GM12801 (cell line): ENCODE measurements at regions not wholly inside any gene's neighbourhood (a gene's known extent, or its start where the extent isn't known, plus 50 kb on each side); places are given as distances from the start of the nearest gene placed in this dataset.

Experiments
- TF ChIP-seq, protein P1 (sequence below): IDR thresholded peaks from one replicate; pipeline ENCODE4 v1.5.1; 2011; ENCODE audit warnings: control low read depth; ENCODE audit not compliant: insufficient read length; ENCODE audit errors: extremely low read depth

DNA sequence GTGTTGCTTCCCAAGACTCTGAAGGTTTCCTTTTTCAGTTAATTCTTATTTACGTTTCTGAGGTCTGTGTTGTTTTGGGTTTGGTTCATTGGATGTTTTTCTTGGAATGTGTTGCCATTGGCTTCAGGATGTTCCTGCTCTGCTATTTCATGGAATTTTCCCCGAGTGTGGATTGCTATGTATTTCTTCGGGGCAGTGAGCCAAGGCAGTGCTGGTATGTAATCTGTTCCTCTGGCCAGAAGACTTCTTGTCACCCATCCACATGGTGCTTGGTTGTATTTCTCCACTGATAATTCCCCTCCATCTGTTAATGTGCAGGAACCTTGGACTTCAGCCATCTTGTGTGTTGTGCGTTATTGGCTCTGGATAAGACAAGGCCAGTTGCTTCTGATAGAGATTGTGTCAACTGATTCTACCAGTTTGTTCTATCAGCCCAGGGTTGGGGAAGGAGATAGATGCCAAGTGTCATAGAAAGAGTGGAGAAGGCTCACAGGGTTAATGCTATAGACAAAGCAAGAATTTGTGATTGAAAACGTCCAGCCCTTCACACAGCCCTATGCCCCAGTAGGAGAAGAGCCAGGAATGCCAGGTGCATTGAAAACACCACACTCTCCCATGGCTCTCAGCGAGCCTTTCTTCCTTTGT, 505.2 kb downstream of the PLPP3 start:
- TF ChIP-seq, protein P1, sequence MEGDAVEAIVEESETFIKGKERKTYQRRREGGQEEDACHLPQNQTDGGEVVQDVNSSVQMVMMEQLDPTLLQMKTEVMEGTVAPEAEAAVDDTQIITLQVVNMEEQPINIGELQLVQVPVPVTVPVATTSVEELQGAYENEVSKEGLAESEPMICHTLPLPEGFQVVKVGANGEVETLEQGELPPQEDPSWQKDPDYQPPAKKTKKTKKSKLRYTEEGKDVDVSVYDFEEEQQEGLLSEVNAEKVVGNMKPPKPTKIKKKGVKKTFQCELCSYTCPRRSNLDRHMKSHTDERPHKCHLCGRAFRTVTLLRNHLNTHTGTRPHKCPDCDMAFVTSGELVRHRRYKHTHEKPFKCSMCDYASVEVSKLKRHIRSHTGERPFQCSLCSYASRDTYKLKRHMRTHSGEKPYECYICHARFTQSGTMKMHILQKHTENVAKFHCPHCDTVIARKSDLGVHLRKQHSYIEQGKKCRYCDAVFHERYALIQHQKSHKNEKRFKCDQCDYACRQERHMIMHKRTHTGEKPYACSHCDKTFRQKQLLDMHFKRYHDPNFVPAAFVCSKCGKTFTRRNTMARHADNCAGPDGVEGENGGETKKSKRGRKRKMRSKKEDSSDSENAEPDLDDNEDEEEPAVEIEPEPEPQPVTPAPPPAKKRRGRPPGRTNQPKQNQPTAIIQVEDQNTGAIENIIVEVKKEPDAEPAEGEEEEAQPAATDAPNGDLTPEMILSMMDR: no peak

DNA sequence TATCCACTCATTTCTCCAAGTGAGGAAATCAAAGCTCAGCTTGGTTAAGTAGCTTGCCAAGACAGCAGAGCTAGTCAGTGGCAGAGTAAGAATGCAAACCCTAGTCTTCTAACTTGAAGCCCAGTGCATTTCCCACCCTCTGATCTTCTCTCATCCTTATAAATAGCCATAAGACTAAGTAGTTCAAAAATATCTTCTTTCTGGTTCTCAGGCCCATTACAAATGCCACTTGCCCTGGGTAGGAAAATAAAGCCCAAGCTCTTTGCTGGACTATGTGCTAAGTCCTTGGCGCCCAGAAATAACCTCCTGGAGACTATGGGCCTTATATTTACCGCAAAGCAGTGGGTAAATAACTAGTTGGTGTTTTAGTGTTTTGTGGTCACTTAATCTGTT, 505.8 kb downstream of the PLPP3 start:
- TF ChIP-seq, protein P1: no peak

DNA sequence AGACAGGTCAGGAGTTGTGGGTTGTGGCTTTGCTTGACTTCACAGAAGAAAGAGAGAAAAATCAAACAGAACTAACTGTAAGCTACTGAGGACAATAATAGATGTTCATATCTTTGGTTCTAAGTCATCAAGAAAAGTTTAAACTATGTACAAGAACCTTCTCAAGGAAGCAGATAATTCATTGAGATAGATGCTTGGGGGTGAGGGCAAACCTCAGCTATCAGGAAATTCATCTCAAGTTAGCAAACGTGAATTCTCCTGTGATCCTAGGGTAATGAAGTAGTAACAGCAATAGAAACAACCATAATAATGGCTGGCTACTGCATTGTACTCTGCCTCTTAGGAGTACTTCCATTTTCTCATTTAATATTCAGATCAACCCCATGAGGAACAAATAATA, 506.2 kb downstream of the PLPP3 start:
- TF ChIP-seq, protein P1: no peak

DNA sequence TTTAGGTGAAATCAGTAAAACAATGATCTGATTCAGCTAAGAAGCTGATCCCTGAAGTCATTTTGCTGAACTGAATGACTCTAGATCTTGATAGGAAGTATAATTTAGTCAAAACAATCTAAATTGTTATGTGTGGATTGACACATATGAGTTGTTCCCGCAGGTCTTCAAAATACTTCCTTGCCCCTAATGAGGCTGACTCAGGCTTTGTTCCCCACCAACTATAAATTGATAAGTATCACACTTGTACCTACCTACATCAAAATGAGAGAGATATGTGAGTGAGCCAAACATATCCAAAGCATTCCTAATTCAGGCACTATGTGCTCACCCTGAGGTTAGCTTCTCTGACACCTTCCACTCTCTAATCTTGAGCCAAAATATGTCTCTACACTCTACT, 507.1 kb downstream of the PLPP3 start:
- TF ChIP-seq, protein P1: no peak

DNA sequence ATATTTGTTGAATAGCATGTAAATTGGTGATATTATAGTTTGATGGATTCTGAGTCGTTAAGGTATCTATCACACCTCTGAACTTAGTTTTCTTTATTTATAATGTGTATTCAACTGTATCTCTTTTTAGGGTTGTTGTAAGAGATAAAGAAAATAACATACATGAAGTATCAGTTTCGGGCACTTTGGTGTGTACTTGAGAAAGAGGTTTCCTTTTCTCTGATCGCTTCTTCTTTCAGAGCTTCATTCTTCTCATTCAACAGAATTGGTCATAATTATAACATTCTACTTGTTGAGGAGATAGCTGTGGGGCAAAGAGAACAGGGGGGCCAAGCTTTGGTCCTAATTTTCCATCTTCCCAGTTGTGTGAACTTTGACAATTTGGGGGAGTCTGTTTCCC, 508.0 kb downstream of the PLPP3 start:
- TF ChIP-seq, protein P1: no peak

DNA sequence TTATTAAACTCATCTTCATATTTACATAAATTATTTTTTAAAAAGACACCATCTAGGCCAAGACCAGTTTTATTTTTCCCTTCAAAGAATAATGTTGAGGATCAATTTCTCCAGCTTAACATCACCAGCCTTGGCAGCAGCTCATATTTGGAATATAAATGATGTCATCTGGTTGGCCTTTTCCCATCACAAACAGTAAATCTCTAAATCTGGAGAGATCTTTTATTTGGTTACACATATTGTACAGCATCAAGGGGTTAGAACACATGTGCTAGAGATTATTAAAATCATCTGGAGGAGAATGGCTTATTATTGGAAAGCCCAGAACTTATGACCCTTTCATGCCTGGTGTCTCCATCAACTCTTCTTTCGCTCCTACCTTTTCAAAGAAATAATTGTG, 508.8 kb downstream of the PLPP3 start:
- TF ChIP-seq, protein P1: no peak

DNA sequence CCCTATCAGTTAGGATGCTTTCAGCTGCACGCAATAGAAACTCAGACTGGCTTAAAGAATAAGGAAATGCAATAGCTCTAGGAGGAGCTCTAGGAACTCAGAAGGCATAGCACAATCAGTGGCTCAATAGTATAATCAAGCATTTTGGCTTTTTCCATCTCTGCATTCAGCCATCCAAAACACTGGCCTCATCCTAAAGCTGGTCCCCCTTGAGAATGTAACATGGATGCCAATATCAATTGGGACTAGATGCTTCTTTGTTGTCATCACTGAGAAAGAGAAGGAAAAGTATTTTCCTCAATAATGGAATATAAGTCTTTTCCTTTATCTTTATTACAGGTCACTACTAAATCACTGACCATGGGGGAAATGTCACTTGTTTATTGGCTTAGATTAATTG, 509.5 kb downstream of the PLPP3 start:
- TF ChIP-seq, protein P1: no peak

DNA sequence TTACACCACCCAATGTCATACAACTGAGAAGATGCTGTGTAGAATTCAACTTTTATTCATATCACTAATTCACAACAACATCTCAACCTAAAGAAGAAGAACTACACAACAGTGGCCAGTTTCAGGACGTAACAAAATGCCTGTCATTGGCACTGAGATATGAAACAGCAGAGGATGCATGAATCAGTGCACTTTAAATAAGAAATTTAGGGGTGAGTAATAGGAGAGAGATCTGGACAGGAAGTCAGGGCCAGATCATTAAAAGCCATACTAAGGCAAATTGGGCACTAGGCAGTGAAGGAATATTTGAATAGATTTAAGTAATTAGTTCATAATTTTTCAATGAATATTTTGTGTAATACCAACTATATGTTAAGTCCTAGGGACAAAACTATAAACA, 510.5 kb downstream of the PLPP3 start:
- TF ChIP-seq, protein P1: no peak
